HUDEP-2 (cell line): ENCODE measurements at regions not wholly inside any gene's neighbourhood (a gene's known extent, or its start where the extent isn't known, plus 50 kb on each side); places are given as distances from the start of the nearest gene placed in this dataset.

ENCODE experiments used
- DNase-seq, 76 experiments: peaks; one replicate each; lab custom pipeline; 2025; ENCODE audit not compliant: unreplicated experiment in 76 of 76; lab: John Stamatoyannopoulos, UW

DNA sequence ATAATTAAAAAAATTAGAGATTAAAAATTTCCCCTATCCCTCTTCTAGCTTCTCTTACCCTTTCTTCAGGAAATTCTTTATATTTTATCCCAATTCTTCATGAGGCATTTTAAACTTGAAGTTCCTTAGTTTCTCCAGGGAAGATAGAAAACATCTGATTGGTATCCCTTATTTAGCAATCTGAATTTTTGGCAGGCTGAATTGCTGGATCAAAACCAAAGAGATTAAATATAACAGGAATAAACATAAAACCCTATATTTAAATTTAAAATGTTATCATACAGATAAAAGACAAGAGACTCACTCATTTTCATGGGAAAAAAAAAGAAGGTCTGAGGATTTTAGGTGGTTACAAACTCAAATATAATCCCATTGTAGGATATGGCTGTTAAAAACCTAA is 204.2 kb downstream of the CHRM3 start:
- DNase-seq: no peak

DNA sequence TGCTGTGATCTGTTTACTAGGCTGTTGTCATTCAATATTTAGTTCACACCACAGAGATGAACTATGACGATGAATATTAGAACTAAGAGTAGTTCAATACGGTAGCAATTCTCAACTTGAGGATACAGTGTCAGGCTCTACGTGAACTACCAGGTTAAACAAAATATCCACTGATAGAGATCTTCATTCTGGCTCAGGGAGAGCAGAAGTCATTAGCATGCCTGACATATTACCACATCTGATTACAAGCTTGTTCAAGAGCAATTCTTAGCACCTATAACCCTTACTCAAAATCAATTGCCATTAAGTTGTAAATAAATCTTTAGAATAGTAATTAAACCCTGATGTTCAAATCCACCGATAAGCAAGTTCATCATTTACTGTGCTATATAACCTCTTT is 207.2 kb downstream of the CHRM3 start:
- DNase-seq: no peak

- no peak for DNase-seq
Measured at GRCh38 chr1:239600588-239600987, 214.2 kb downstream of the CHRM3 start.

- DNase-seq: no peak
Measured at GRCh38 chr1:239601108-239601507, 214.7 kb downstream of the CHRM3 start.

- DNase-seq: no peak
Measured at GRCh38 chr1:239603530-239603929, 217.2 kb downstream of the CHRM3 start.

GRCh38 chr1:239606850-239607400 is 220.6 kb downstream of the CHRM3 start:
- DNase-seq: no peak

- DNase-seq: no peak
Measured at GRCh38 chr1:239608469-239608868, 222.1 kb downstream of the CHRM3 start.

- DNase-seq: no peak
Measured at GRCh38 chr1:239612379-239612778, 226.0 kb downstream of the CHRM3 start.

DNA sequence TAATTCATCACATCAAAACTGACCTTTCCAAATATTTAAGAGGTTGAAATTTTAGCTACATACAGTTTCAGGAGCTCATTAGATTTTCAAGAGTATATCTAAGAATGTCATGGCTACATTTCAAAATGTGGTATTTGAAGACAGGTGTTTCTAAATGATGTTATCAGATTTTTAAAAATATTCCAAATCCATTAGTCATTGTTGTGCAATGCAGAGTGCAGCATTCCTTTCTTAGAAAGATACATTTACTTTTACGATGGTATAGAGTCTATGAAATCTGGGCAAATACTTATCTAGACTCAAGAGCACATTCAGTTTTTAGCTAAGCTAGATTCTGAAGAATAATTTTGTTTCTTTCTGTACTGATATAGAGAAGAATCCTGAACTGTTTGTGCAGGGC is 230.3 kb downstream of the CHRM3 start:
- DNase-seq: no peak

GRCh38 chr1:239617259-239617658 is 230.9 kb downstream of the CHRM3 start:
- DNase-seq: no peak

GRCh38 chr1:239617731-239618130 is 231.4 kb downstream of the CHRM3 start:
- DNase-seq: no peak

DNA sequence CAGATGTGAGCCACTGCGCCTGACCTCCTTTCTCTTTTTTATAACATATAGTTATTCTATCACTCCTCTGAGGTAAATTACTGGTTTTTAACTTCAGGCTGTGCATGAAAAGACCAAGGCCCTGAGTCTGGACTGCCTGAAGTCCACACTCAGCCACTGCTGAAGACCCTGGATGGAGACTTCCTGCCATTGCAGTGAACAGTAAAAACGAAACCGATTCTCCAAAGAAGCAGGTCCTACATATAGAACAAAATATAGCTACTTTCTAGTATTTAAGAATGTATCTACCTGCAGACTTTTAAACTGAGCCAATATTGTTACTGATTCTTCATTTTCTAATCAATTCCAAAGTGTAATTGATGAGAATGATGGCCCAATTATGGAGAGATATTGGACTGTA is 232.8 kb downstream of the CHRM3 start:
- no peak for DNase-seq

GRCh38 chr1:239630767-239631166 is 244.4 kb downstream of the CHRM3 start:
- DNase-seq: no peak

GRCh38 chr1:239633432-239633831 is 247.1 kb downstream of the CHRM3 start:
- no peak for DNase-seq

GRCh38 chr1:239635276-239635675 is 248.9 kb downstream of the CHRM3 start:
- no peak for DNase-seq

- no peak for DNase-seq
Measured at GRCh38 chr1:239636347-239636746, 250.0 kb downstream of the CHRM3 start.

DNA sequence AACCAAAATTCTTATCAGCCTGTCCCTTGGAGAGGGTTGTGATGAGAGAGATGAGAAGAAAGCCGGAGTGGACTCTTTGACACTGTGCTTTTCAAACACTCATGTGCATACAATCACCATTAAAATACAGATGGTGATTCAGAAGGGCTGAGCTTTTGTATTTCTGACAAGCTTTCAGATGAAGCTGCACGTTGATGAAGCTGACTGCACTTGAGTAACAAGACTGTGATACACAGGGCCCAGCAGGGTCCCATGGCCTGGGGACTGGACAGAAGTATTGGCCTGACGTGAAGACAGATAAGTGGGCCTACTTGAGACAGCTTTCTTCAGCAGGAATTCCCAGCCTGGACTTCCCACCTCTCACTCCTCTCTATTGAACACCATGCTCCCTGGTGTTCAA is 258.2 kb downstream of the CHRM3 start:
- no peak for DNase-seq

- DNase-seq: no peak
Measured at GRCh38 chr1:239647045-239647444, 260.7 kb downstream of the CHRM3 start.

DNA sequence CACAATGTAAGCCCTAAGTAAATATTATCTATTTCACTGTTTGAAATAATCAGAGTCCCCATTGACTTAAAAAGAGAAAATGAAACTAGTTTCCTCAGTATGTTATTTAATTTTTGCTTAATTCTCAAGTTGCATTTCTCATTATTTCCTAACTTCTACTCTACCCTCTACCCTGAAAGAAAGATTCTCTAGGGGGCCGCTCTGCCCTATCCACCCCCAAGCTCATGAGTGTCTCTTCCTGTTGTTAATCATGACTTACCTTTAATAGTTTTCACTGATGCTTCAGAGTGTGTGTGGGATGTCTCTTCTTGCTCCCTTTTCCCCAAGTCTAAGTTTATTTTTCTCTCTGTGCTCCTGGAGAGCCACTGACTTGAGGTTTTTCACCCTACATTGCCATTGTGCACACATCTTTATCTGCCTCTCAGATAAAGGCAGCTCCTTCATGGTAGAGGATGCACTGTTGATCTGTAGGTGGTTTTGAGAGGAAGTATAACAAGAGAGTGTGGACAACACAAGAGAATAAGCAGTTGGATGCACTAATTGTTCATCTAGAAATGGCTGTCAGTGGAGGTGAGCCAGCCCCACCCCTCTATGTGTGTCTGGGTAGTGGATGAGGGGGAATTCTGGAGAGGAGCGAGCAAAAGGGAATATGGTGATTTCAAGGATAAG is 261.7 kb downstream of the CHRM3 start:
- no peak for DNase-seq

- DNase-seq: no peak
Measured at GRCh38 chr1:239655023-239655422, 268.7 kb downstream of the CHRM3 start.

- DNase-seq: no peak
Measured at GRCh38 chr1:239657291-239657690, 270.9 kb downstream of the CHRM3 start.

DNA sequence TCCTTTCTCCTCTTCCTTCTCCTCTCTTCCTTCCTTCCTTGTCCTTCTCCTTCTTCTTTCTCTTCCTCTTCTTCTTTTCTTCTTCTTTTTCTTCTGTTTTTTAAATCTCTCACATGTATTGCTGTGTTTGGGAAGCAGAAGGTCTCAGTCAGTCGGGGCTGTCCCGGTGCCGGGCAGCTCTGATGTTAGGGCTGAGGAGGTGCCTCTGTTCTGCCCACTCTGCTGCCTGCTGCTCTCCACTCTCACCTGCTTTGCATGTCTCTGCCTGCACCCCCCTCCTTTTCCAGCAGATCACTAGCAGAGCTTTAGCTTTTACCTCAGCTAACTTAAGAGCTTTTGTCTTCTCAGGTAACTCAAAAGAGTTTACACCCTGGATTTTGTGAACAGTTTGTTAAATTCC is 276.6 kb downstream of the CHRM3 start:
- DNase-seq: no peak

DNA sequence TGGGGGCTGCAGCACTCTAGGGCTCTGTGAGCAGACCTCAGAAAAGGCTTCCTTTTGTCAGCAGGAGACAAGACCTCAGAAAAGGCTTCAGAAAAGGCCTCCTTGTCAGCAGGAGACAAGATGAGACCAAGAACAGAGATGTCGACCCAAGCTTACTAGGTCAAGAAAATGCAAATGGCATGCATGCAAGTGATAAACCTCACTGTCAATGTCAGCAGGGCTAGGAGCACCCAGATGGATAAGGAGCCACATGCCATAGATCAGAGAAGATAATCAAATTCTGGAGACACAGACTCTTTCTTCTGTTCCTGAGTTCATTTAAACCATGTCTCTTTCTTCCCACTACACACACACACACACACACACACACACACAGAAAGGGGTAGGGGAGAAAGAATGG is 285.9 kb downstream of the CHRM3 start:
- no peak for DNase-seq
